Lung (tissue), 11 donors: ENCODE measurements at regions not wholly inside any gene's neighbourhood (a gene's known extent, or its start where the extent isn't known, plus 50 kb on each side); places are given as distances from the start of the nearest gene placed in this dataset.

Experiments used
- ATAC-seq: fragments of 200-7000 bp; cut with Tn5 transposase; one replicate; pipeline ENCODE4 v1.9.1; 2020; ENCODE audit warnings: moderate number of reproducible peaks; ENCODE audit not compliant: insufficient read depth, low FRiP score
- DNase-seq, 3 donors: peaks; one replicate each; pipeline ENCODE4 v3.0.0-alpha.2; 2013 to 2017
- H3K27ac ChIP-seq, 2 donors: one replicate each; pipeline ENCODE4 v1.5.1; 2013; ENCODE audit warnings: mild to moderate bottlenecking in 2 of 2, moderate library complexity in 2 of 2, control low read depth in 1 of 2, inconsistent platforms in 1 of 2, low read depth in 1 of 2, low read length in 1 of 2
- H3K27me3 ChIP-seq, 3 donors: one replicate each; pipeline ENCODE4 v1.5.1; 2013; ENCODE audit warnings: low read length in 2 of 3; ENCODE audit not compliant: control insufficient read depth in 3 of 3, insufficient read depth in 3 of 3
- H3K36me3 ChIP-seq, 4 donors: one replicate each; pipeline ENCODE4 v1.5.1; 2013; ENCODE audit warnings: low read length in 4 of 4, mild to moderate bottlenecking in 1 of 4, moderate library complexity in 1 of 4; ENCODE audit not compliant: control insufficient read depth in 4 of 4, insufficient read depth in 4 of 4
- H3K4me1 ChIP-seq, 5 donors: one replicate each; pipeline ENCODE4 v1.5.1; 2013; ENCODE audit warnings: low read length in 5 of 5, mild to moderate bottlenecking in 2 of 5, moderate library complexity in 1 of 5; ENCODE audit not compliant: control insufficient read depth in 5 of 5, insufficient read depth in 5 of 5
- H3K4me3 ChIP-seq: one replicate; pipeline ENCODE4 v1.5.1; 2013; ENCODE audit warnings: mild to moderate bottlenecking, control low read depth, moderate library complexity
- H3K9ac ChIP-seq, 2 donors: one replicate each; pipeline ENCODE4 v1.5.1; 2013; ENCODE audit warnings: low read length in 2 of 2, control low read depth in 1 of 2; ENCODE audit not compliant: insufficient read depth in 1 of 2
- H3K9me3 ChIP-seq, 4 donors: one replicate each; pipeline ENCODE4 v1.5.1; 2013; ENCODE audit warnings: low read length in 3 of 4, mild to moderate bottlenecking in 1 of 4, moderate library complexity in 1 of 4; ENCODE audit not compliant: control insufficient read depth in 4 of 4, insufficient read depth in 3 of 4
- CTCF ChIP-seq: IDR thresholded peaks from 2 replicates; pipeline ENCODE4 v1.5.1; 2012; ENCODE audit warnings: mild to moderate bottlenecking; ENCODE audit errors: control extremely low read depth, extremely low read depth
- WGBS, 2 donors: extraction: QIAGEN DNeasy Blood & Tissue Kit; methylation state at CpG; one replicate each; pipeline ENCODE4 v1.1.7; 2013; 5-methylcytosine and 5-hydroxymethylcytosine counted together
- donor health status: control.
- donor health status: control.
- donor health status: Bipolar disorder and iron deficiency.
- donor health status: healthy.
- donor health status: DM: yes; HTN: yes; CAD: no.

DNA sequence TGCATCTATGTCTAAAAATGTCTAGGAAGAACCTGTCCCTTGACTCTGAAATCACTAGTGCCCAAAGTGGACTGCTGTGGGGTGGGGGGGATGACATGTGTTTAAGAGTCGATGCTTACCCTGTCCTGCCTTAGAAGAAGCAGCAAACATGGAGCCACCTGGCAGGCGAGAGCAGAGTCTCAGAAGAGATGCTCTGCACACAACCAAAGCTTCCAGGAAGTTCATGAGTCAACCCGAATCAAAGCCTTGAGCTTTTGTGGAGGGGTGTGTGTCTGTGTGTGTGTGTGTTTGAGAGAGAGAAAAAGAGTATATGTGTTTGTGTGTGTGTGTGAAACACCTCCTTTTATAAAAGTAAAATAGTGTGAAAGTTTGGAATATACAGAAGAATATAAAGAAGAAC is 269.9 kb downstream of the ALDH8A1 start:
- Histone ChIP-seq H3K9ac (no peak overlapping the region), H3K9me3 (no peaks in the 10 kb centered on the region), H3K4me1 (peaks cover 0 to 7% (median 2%) of the 10 kb centered on the region in 5 donors), H3K27me3 (no peaks in the 10 kb centered on the region), H3K4me3 (no peak overlapping the region), H3K27ac (no peak overlapping the region), H3K36me3 (no peaks in the 10 kb centered on the region)
- ATAC-seq, result no peak
- no peak for TF ChIP-seq CTCF
- no peak for DNase-seq
- 87 to 90% methylated on average over 3 of the region's 3 CpGs for WGBS, 2 donors

- no peak for TF ChIP-seq CTCF
- Histone ChIP-seq H3K9ac (no peak overlapping the region), H3K27me3 (no peaks in the 10 kb centered on the region), H3K36me3 (no peaks in the 10 kb centered on the region), H3K9me3 (no peaks in the 10 kb centered on the region), H3K27ac (no peak overlapping the region), H3K4me3 (no peak overlapping the region), H3K4me1 (peaks cover 0 to 7% (median 2%) of the 10 kb centered on the region in 5 donors)
- DNase-seq, result peak; percentile 85 to 93 (median 91)
- no peak for ATAC-seq
- 58 to 73% methylated on average over 7 of the region's 7 CpGs for WGBS, 2 donors
These were observed 271.4 kb downstream of the ALDH8A1 start for GRCh38 chr6:134678436-134678889.

DNA sequence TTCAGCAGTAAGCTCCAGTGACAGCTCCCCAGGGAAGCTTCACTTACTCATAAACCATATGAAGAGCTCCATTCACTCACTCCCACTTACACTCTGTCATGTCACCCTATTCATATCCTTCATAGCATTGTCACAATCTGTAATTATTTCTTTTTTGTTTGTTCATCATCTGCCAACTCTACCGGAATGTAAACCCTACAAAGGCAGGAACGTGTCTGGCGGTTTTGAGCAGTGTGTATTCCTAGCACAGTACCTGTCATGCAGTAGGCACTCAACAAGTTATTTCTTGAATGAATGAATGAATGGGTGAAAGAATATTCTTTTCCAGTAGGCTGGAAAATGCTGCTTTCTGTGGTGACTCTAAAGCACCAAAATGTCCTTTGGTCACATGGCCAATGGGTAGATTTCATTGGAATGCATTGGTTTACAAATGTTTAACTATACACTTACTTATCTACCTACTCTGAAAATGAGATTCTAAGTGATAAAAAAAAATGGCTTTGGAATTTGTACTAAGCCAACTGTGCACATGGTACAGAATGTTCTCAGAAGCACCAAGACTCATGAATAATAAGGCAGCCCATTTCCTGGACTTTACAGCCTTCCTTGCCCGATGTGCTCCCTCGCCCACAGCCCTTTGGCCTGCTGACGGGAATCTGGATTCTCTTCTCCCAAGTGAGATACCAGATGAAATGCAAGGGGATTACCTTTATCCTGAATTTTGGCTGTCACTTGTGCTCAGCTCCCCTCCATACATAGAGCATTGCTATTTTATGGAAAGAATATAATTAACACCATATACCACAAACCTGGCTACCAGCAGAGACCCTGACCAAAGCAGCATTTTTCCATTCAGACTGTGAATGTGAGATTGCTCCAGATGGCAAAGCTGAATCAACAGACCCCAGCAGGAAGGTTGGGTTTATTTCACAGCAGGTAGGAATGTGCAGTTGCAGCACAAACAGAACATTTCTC is 273.3 kb downstream of the ALDH8A1 start:
- Histone ChIP-seq H3K9ac (no peak overlapping the region), H3K27ac (no peak overlapping the region), H3K4me1 (peaks cover 0 to 7% (median 2%) of the 10 kb centered on the region in 5 donors), H3K9me3 (no peaks in the 10 kb centered on the region), H3K4me3 (no peak overlapping the region), H3K27me3 (no peaks in the 10 kb centered on the region), H3K36me3 (no peaks in the 10 kb centered on the region)
- no peak for TF ChIP-seq CTCF
- DNase-seq, result peak in 1 of 3 donors; percentile 15
- 81 to 84% methylated on average over 6 of the region's 6 CpGs for WGBS, 2 donors
- no peak for ATAC-seq
